MM.1S (cell line): ENCODE measurements at regions not wholly inside any gene's neighbourhood (a gene's known extent, or its start where the extent isn't known, plus 50 kb on each side); places are given as distances from the start of the nearest gene placed in this dataset.

Source experiments
- DNase-seq: peaks from one replicate; pipeline ENCODE4 v3.0.0-alpha.2; 2015
- H2AFZ ChIP-seq: fragments of 300-600 bp; sonication (generic); 2 replicates; pipeline ENCODE4 v1.6.0; 2016; ENCODE audit warnings: antibody characterized with exemption, low read length
- H3F3A ChIP-seq: fragments of 300-600 bp; sonication (generic); 2 replicates; pipeline ENCODE4 v1.6.1; 2016; ENCODE audit warnings: mild to moderate bottlenecking, antibody characterized with exemption, low read length, moderate library complexity, mixed read lengths; ENCODE audit not compliant: insufficient read depth
- H3K27ac ChIP-seq: fragments of 300-600 bp; sonication (generic); 2 replicates; pipeline ENCODE4 v1.5.1; 2016; ENCODE audit warnings: mild to moderate bottlenecking, low read length
- H3K27me3 ChIP-seq: fragments of 300-600 bp; sonication (generic); replicated peaks from 2 replicates; pipeline ENCODE4 v1.6.0; 2016; ENCODE audit warnings: low read length; ENCODE audit not compliant: insufficient read depth
- H3K36me3 ChIP-seq: fragments of 300-600 bp; sonication (generic); replicated peaks from 2 replicates; pipeline ENCODE4 v1.6.1; 2016; ENCODE audit warnings: mild to moderate bottlenecking, low read length, mixed read lengths; ENCODE audit not compliant: insufficient read depth
- H3K4me1 ChIP-seq: fragments of 300-600 bp; sonication (generic); 2 replicates; pipeline ENCODE4 v1.6.1; 2016; ENCODE audit warnings: low read length, mixed read lengths
- H3K4me2 ChIP-seq: fragments of 300-600 bp; sonication (generic); 2 replicates; pipeline ENCODE4 v1.6.0; 2016; ENCODE audit warnings: low read depth, low read length
- H3K4me3 ChIP-seq: fragments of 300-600 bp; sonication (generic); 2 replicates; pipeline ENCODE4 v1.5.1; 2016; ENCODE audit warnings: low read length, mixed read lengths
- H3K79me2 ChIP-seq: fragments of 300-600 bp; sonication (generic); 2 replicates; pipeline ENCODE4 v1.6.1; 2016; ENCODE audit warnings: mixed run types, low read length, mixed read lengths
- H3K9ac ChIP-seq: fragments of 300-600 bp; sonication (generic); 2 replicates; pipeline ENCODE4 v1.6.1; 2016; ENCODE audit warnings: low read length, mixed read lengths
- H3K9me2 ChIP-seq: fragments of 300-600 bp; sonication (generic); replicated peaks from 2 replicates; pipeline ENCODE4 v1.6.1; 2016; ENCODE audit warnings: mild to moderate bottlenecking, low read length, mixed read lengths; ENCODE audit not compliant: insufficient read depth
- H3K9me3 ChIP-seq: fragments of 300-600 bp; sonication (generic); replicated peaks from 2 replicates; pipeline ENCODE4 v1.6.1; 2016; ENCODE audit warnings: mild to moderate bottlenecking, low read length, mixed read lengths; ENCODE audit not compliant: insufficient read depth
- H4K20me1 ChIP-seq: fragments of 300-600 bp; sonication (generic); 2 replicates; pipeline ENCODE4 v1.6.1; 2016; ENCODE audit warnings: mild to moderate bottlenecking, low read length, moderate library complexity, mixed read lengths; ENCODE audit not compliant: insufficient read depth
- EZH2 ChIP-seq: fragments of 300-600 bp; sonication (generic); optimal IDR thresholded peaks from 2 replicates; pipeline ENCODE3; 2017; ENCODE audit warnings: low read depth, mild to moderate bottlenecking, antibody characterized with exemption, low read length, mixed read lengths
- EZH2phosphoT487 ChIP-seq: fragments of 300-600 bp; sonication (generic); IDR thresholded peaks from 2 replicates; pipeline ENCODE4 v1.6.1; 2018; ENCODE audit warnings: antibody characterized with exemption, low read length
- TF ChIP-seq, protein P1 (sequence below): fragments of 300-600 bp; sonication (generic); IDR thresholded peaks from 2 replicates; pipeline ENCODE4 v1.5.1; 2016; ENCODE audit warnings: antibody characterized with exemption, low read length, mixed read lengths

DNA sequence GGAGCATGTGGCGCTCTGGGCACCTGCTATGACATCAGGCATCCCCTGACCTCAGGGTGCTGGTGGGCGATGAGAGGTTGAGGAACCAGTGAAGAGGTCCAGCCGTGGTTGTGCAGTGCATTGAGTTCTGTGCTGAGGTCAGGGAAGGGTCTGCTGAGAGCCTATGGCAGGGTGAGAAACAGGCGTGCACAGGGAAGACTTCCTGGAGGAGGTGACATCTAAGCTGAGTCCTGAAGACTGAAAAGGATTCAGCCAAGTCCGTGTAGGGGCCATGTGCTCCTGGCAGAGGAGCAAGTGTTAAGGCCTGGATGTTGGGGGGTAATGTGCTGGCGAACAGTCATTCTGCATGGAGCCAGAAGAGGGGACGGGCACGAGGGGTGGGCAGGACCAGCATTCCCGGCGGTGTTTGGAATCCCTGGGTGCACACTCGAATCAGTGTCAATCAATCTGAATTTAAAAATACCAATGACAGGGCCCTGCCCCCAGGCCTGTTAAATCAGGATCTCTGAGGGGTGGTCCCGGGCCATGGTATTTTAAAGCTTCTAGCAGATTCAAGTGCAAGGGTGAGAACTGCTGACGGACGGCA is 65.8 kb upstream of the CIBAR2 start:
- no peak for TF ChIP-seq EZH2
- TF ChIP-seq, protein P1, sequence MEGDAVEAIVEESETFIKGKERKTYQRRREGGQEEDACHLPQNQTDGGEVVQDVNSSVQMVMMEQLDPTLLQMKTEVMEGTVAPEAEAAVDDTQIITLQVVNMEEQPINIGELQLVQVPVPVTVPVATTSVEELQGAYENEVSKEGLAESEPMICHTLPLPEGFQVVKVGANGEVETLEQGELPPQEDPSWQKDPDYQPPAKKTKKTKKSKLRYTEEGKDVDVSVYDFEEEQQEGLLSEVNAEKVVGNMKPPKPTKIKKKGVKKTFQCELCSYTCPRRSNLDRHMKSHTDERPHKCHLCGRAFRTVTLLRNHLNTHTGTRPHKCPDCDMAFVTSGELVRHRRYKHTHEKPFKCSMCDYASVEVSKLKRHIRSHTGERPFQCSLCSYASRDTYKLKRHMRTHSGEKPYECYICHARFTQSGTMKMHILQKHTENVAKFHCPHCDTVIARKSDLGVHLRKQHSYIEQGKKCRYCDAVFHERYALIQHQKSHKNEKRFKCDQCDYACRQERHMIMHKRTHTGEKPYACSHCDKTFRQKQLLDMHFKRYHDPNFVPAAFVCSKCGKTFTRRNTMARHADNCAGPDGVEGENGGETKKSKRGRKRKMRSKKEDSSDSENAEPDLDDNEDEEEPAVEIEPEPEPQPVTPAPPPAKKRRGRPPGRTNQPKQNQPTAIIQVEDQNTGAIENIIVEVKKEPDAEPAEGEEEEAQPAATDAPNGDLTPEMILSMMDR = no peak
- no peak for TF ChIP-seq EZH2phosphoT487
- H3K79me2 ChIP-seq = no peaks in the 10 kb centered on the region
- H4K20me1 ChIP-seq = no peaks in the 10 kb centered on the region

GRCh38 chr16:85178596-85178995 is 66.3 kb upstream of the CIBAR2 start:
- no peaks in the 10 kb centered on the region for H3F3A ChIP-seq
- peaks cover 70% of the 10 kb centered on the region for H3K27me3 ChIP-seq
- no peak overlapping the region for H3K4me2 ChIP-seq
- no peak overlapping the region for H3K27ac ChIP-seq
- no peaks in the 10 kb centered on the region for H3K36me3 ChIP-seq
- no peak overlapping the region for H3K4me3 ChIP-seq
- no peaks in the 10 kb centered on the region for H3K9me2 ChIP-seq
- no peak for DNase-seq
- no peaks in the 10 kb centered on the region for H3K9me3 ChIP-seq
- H2AFZ ChIP-seq = no peak overlapping the region
- no peak overlapping the region for H3K9ac ChIP-seq
- TF ChIP-seq, protein P1 = no peak
- no peaks in the 10 kb centered on the region for H3K79me2 ChIP-seq
- H3K4me1 ChIP-seq = no peaks in the 10 kb centered on the region
- no peaks in the 10 kb centered on the region for H4K20me1 ChIP-seq

More for the DNA sequence above, 65.8 kb upstream of the CIBAR2 start:
- Histone ChIP-seq H3F3A (no peaks in the 10 kb centered on the region), H2AFZ (no peak overlapping the region), H3K27ac (no peak overlapping the region), H3K9me2 (no peaks in the 10 kb centered on the region), H3K9me3 (no peaks in the 10 kb centered on the region), H3K4me1 (no peaks in the 10 kb centered on the region), H3K27me3 (peaks cover 70% of the 10 kb centered on the region), H3K4me3 (no peak overlapping the region), H3K4me2 (no peak overlapping the region), H3K36me3 (no peaks in the 10 kb centered on the region), H3K9ac (no peak overlapping the region)
- DNase-seq = no peak

GRCh38 chr16:85179344-85180046 is 67.2 kb upstream of the CIBAR2 start:
- Histone ChIP-seq H2AFZ (no peak overlapping the region), H3K4me1 (no peaks in the 10 kb centered on the region), H3K27ac (no peak overlapping the region), H3K9ac (no peak overlapping the region), H3K4me3 (no peak overlapping the region), H3K4me2 (no peak overlapping the region), H4K20me1 (no peaks in the 10 kb centered on the region), H3K9me2 (no peaks in the 10 kb centered on the region), H3F3A (no peaks in the 10 kb centered on the region), H3K79me2 (no peaks in the 10 kb centered on the region), H3K9me3 (no peaks in the 10 kb centered on the region), H3K36me3 (no peaks in the 10 kb centered on the region), H3K27me3 (peaks cover 70% of the 10 kb centered on the region)
- no peak for DNase-seq
- TF ChIP-seq, protein P1 = no peak
- no peak for TF ChIP-seq EZH2phosphoT487
- no peak for TF ChIP-seq EZH2
